ENCODE measurements at regions not wholly inside any gene's neighbourhood (a gene's known extent, or its start where the extent isn't known, plus 50 kb on each side); places are given as distances from the start of the nearest gene placed in this dataset.

DNA sequence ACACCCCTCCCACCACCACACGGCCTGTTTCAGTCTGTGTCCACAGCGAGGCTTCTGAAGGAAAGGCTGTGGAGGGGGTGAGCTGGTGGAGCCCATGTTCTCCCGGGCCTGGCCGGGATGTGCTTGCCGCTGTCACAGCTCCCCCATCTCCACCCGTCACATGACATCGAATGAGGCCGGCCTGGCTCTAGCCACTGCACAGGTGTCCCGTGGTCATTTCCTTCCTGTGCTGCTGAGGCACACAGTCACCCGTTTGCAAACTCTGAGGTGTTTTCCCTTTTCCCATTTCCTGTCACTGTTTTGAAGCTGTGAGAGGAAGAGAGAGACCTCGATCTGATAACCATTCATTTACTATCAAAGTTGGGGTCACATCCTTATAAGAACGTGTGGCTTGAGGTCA, 55.7 kb upstream of the CLDN5 start:
- TF ChIP-seq, protein P1, sequence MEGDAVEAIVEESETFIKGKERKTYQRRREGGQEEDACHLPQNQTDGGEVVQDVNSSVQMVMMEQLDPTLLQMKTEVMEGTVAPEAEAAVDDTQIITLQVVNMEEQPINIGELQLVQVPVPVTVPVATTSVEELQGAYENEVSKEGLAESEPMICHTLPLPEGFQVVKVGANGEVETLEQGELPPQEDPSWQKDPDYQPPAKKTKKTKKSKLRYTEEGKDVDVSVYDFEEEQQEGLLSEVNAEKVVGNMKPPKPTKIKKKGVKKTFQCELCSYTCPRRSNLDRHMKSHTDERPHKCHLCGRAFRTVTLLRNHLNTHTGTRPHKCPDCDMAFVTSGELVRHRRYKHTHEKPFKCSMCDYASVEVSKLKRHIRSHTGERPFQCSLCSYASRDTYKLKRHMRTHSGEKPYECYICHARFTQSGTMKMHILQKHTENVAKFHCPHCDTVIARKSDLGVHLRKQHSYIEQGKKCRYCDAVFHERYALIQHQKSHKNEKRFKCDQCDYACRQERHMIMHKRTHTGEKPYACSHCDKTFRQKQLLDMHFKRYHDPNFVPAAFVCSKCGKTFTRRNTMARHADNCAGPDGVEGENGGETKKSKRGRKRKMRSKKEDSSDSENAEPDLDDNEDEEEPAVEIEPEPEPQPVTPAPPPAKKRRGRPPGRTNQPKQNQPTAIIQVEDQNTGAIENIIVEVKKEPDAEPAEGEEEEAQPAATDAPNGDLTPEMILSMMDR (conservative IDR thresholded peaks at IDR 0.05; ENCODE audit: low read length), result no peak
- TF ChIP-seq EZH2phosphoT487 (IDR thresholded peaks at IDR 0.05; ENCODE audit: borderline replicate concordance, low read depth, low read length), result no peak

All from OCI-LY7 (cell line).